GM12801 (cell line): ENCODE measurements at regions not wholly inside any gene's neighbourhood (a gene's known extent, or its start where the extent isn't known, plus 50 kb on each side); places are given as distances from the start of the nearest gene placed in this dataset.

Experiments
- TF ChIP-seq, protein P1 (sequence below): IDR thresholded peaks from one replicate; pipeline ENCODE4 v1.5.1; 2011; ENCODE audit warnings: control low read depth; ENCODE audit not compliant: insufficient read length; ENCODE audit errors: extremely low read depth

DNA sequence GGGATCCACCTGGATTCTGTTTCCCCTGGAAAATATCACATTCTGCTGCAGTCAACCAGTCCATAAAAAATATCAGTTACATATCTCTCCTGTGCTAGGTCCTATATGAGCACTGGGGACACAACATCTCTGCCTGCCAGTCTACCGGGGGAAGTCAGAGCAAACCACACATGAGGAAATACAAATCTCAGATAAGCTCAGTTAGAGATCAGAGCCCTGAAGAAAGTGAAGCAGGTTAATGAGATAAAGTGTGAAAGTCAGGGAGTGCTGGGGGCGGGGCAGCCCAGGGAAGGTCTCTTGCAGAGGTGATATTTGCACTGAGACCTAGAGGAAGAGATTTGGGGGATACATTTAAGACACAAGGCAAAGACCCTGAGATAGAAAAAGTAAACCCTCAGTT lies 67.8 kb upstream of the SLC1A1 start:
- TF ChIP-seq, protein P1, sequence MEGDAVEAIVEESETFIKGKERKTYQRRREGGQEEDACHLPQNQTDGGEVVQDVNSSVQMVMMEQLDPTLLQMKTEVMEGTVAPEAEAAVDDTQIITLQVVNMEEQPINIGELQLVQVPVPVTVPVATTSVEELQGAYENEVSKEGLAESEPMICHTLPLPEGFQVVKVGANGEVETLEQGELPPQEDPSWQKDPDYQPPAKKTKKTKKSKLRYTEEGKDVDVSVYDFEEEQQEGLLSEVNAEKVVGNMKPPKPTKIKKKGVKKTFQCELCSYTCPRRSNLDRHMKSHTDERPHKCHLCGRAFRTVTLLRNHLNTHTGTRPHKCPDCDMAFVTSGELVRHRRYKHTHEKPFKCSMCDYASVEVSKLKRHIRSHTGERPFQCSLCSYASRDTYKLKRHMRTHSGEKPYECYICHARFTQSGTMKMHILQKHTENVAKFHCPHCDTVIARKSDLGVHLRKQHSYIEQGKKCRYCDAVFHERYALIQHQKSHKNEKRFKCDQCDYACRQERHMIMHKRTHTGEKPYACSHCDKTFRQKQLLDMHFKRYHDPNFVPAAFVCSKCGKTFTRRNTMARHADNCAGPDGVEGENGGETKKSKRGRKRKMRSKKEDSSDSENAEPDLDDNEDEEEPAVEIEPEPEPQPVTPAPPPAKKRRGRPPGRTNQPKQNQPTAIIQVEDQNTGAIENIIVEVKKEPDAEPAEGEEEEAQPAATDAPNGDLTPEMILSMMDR = no peak

DNA sequence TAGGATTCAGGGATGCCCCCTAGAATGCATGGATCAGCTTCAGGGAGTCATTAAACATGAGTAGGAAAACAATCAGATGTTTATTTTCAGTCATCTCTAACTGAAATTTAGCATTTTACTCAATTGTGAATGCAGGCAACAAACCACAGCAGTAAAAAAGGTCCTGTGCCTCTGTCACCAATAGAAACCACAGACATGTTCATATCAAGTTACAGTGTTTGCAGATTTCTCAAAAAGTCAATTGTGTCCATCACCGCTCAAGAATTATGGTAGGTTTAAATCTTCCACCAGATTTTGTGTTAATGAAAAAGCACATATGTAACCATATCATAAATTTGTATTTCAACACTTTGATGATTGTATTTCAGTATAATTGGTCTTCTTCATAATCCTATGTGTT lies 68.4 kb upstream of the SLC1A1 start:
- TF ChIP-seq, protein P1 = no peak

DNA sequence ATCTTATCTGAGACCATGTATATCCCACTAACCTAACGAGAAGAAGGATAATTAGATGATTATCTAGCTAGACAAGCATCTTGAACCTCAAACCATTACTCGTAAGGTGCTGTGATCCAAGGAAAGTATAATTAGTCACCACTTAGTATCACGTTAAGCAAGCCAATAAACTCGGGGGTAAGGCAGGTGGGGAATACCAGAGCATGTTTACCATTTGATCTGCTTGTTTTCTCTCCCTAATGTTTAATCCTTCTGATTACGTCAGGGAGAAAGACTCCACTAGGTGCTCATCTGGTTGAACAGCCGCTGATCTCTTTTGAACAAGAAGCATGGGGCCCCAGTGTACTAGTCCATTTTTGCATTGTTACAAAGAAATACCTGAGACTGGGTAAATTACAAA lies 69.9 kb upstream of the SLC1A1 start:
- TF ChIP-seq, protein P1 = no peak

DNA sequence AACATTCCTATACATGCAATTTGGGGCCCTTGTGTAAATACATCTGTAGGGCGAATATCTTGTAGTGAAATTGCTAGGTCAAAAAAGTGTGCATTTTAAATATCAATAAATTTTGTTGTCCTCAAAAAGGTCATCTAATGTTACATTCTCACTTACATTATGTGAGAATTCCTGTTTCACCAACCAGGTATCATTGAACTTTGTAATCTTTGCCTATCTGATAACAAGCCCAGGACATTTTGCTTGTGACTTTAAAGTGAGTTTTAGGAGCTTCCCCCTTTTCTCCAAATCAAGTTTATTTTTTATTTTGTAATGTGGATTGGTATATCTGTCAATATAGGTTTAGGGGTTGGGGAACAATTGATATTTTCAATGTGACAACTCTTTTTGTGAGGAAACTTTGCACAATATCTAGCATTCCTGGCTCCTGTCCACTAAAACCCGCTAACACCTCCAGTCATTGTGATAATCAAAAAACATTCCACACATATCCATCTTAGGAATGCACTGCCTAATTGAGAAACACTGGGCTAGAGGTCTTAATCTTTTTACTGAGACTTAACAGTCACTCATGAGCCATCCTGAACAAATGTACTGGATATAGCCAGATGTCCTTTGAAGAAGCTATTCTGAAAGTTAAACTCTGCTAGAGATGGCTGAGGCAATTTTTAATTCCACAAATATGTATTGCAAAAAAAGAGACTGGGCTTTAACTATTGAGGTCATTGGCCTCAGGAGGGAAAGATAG lies 72.5 kb upstream of the SLC1A1 start:
- TF ChIP-seq, protein P1 = no peak

DNA sequence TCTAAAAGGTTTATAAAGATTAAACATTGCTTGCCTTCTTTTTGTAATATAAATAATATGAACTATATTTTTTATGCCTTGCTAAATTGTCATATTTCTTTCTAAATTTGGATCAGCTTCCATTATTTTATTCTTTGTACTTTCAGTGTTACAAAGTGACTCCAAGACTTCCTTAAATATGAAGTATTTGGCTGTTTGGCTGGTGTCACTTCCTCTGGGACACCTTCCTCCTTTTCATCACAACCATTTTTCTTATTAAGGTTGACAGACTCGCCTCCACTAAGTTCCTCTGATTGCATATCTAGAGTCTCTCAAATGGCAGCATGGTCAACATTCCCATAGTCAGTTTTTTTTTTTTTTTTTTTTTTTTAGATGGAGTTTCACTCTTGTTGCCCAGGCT lies 73.8 kb upstream of the SLC1A1 start:
- TF ChIP-seq, protein P1 = no peak

DNA sequence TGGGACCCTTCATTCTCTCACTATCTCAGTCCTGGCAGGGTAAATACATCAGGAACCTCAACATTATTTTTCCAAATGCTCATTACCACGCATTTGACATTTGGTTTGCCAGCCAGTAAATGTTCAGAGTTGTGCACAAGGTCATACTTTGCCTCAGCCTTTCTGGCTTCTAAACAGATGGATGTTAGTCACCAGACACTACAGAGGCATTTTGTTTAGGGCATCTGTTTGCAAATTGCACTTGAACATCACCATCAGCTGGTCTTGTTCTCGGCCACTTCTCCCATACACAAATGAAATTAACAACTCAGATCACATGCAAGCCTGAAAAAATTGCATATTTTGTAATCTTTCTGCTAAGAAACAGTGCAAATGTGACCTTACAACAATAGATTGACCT lies 75.0 kb upstream of the SLC1A1 start:
- TF ChIP-seq, protein P1 = no peak

DNA sequence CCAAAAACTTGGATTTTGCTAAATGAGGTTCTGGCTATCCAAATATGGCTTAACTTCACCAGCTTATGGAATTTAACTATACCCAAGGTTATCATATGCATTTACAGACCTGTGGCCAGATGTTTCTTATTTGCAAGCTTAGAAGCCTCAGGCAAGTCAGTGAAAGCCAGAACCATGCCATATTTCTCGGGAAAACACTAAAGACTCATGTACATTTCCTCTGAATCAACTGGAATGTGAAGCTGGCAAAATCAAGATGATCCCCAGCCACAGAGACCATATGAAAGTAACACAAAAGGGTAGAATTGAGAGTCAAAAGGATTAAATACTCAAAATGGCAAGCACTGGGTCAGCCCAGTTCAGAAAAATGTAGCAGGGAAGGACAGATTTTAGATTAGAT lies 76.4 kb upstream of the SLC1A1 start:
- TF ChIP-seq, protein P1 = no peak
